Small intestine (tissue), 7 donors: ENCODE measurements at regions not wholly inside any gene's neighbourhood (a gene's known extent, or its start where the extent isn't known, plus 50 kb on each side); places are given as distances from the start of the nearest gene placed in this dataset.
"Not testable (repeated sequence)": the region's sequence is repeated elsewhere in the genome, so short reads cannot be mapped to it uniquely, and the experiment has no call there.

Experiments
- DNase-seq, 2 donors: peaks; one replicate each; pipeline versions ENCODE4 v3.0.0 to v3.0.0-alpha.2; 2013
- FAIRE-seq: peaks from 2 replicates; lab custom pipeline; 2012; peaks lifted over from hg19 to GRCh38; lab: Jason Lieb, UNC
- H3K27ac ChIP-seq, 3 donors: one replicate each; pipeline ENCODE4 v1.5.1; 2013; ENCODE audit warnings: low read length in 2 of 3, mild to moderate bottlenecking in 2 of 3, control low read depth in 1 of 3, inconsistent platforms in 1 of 3, low read depth in 1 of 3, moderate library complexity in 1 of 3
- H3K27me3 ChIP-seq, 3 donors: one replicate each; pipeline ENCODE4 v1.6.1; 2013; ENCODE audit warnings: low read length in 3 of 3, inconsistent platforms in 1 of 3; ENCODE audit not compliant: control insufficient read depth in 3 of 3, insufficient read depth in 3 of 3
- H3K36me3 ChIP-seq, 3 donors: one replicate each; pipeline ENCODE4 v1.6.1; 2013; ENCODE audit warnings: low read length in 3 of 3, inconsistent platforms in 1 of 3, low read depth in 1 of 3, mild to moderate bottlenecking in 1 of 3, moderate library complexity in 1 of 3; ENCODE audit not compliant: control insufficient read depth in 3 of 3, insufficient read depth in 2 of 3
- H3K4me1 ChIP-seq, 3 donors: one replicate each; pipeline ENCODE4 v1.6.1; 2013; ENCODE audit warnings: low read length in 2 of 3, inconsistent platforms in 1 of 3, low read depth in 1 of 3, mild to moderate bottlenecking in 1 of 3, moderate library complexity in 1 of 3; ENCODE audit not compliant: control insufficient read depth in 3 of 3, insufficient read depth in 2 of 3
- H3K4me3 ChIP-seq, 3 donors: one replicate each; pipeline ENCODE4 v1.5.1; 2013; ENCODE audit warnings: low read length in 3 of 3, control low read depth in 1 of 3, inconsistent platforms in 1 of 3, low read depth in 1 of 3, mild to moderate bottlenecking in 1 of 3, moderate library complexity in 1 of 3
- H3K9me3 ChIP-seq, 2 donors: one replicate each; pipeline ENCODE4 v1.6.1; 2013; ENCODE audit warnings: low read depth in 1 of 2, low read length in 1 of 2; ENCODE audit not compliant: control insufficient read depth in 2 of 2, insufficient read depth in 1 of 2
- WGBS, 3 donors: extraction: QIAGEN DNeasy Blood & Tissue Kit; methylation state at CpG; one replicate each; pipeline ENCODE4 v1.1.7; 2013; 5-methylcytosine and 5-hydroxymethylcytosine counted together
- donor health status: healthy with polysubstance abuse.
- donor health status: control.
- donor health status: control.
- donor health status: Bipolar disorder and iron deficiency.
- donor health status: healthy.

- peaks cover 0 to 6% (median 0%) of the 10 kb centered on the region in 3 donors for H3K36me3 ChIP-seq
- H3K27ac ChIP-seq: no peak overlapping the region
- FAIRE-seq (no peak), DNase-seq (peak; percentile 24 to 79)
- 72 to 95% (median 93%) methylated on average over 1 of the region's 1 CpG for WGBS, 3 donors
- no peaks in the 10 kb centered on the region for H3K27me3 ChIP-seq
- H3K4me3 ChIP-seq: no peak overlapping the region
- H3K4me1 ChIP-seq: peaks cover 0 to 4% (median 0%) of the 10 kb centered on the region in 3 donors
- peaks cover 0 to 7% of the 10 kb centered on the region in 2 donors for H3K9me3 ChIP-seq
These were observed 123.1 kb downstream of the PLCE1 start for GRCh38 chr10:94116848-94117247.

- H3K9me3 ChIP-seq: peaks cover 0 to 7% of the 10 kb centered on the region in 2 donors
- H3K4me1 ChIP-seq: peaks cover 0 to 16% (median 0%) of the 10 kb centered on the region in 3 donors
- FAIRE-seq: no peak
- no peak for DNase-seq
- no peaks in the 10 kb centered on the region for H3K27me3 ChIP-seq
- H3K27ac ChIP-seq: peak overlapping the region in 1 of 3 donors; percentile 39
- H3K4me3 ChIP-seq: no peak overlapping the region
- H3K36me3 ChIP-seq: peaks cover 0 to 4% (median 0%) of the 10 kb centered on the region in 3 donors
- WGBS, 3 donors: 77 to 83% (median 83%) methylated on average over 2 of the region's 2 CpGs
These were observed 128.5 kb downstream of the PLCE1 start for GRCh38 chr10:94122211-94122610.

- Histone ChIP-seq H3K27me3 (no peaks in the 10 kb centered on the region), H3K27ac (peak overlapping the region in 1 of 3 donors; percentile 39), H3K4me3 (no peak overlapping the region), H3K4me1 (peaks cover 0 to 15% (median 0%) of the 10 kb centered on the region in 3 donors), H3K9me3 (peaks cover 0 to 3% of the 10 kb centered on the region in 2 donors), H3K36me3 (peaks cover 0 to 2% (median 0%) of the 10 kb centered on the region in 3 donors)
- WGBS, 3 donors: 62 to 76% (median 69%) methylated on average over 9 of the region's 9 CpGs
- DNase-seq (no peak), FAIRE-seq (no peak)
These were observed 129.7 kb downstream of the PLCE1 start for GRCh38 chr10:94123258-94123995.

- FAIRE-seq, H3K36me3 ChIP-seq, H3K9me3 ChIP-seq, H3K27me3 ChIP-seq, H3K27ac ChIP-seq, DNase-seq, H3K4me3 ChIP-seq: not testable (repeated sequence)
- WGBS, 3 donors: 53 to 72% (median 58%) methylated on average over 2 of the region's 2 CpGs
- peaks cover 0 to 15% (median 0%) of the 10 kb centered on the region in 3 donors for H3K4me1 ChIP-seq
These were observed 130.4 kb downstream of the PLCE1 start for GRCh38 chr10:94124147-94124546.

GRCh38 chr10:94125268-94125667, 131.5 kb downstream of the PLCE1 start:
- DNase-seq, FAIRE-seq, H3K36me3 ChIP-seq, H3K4me3 ChIP-seq, H3K27me3 ChIP-seq, H3K27ac ChIP-seq, H3K9me3 ChIP-seq: not testable (repeated sequence)
- WGBS, 3 donors: 88 to 93% (median 91%) methylated on average over 8 of the region's 8 CpGs
- peaks cover 0 to 15% (median 0%) of the 10 kb centered on the region in 3 donors for H3K4me1 ChIP-seq

GRCh38 chr10:94125856-94126255, 132.1 kb downstream of the PLCE1 start:
- Histone ChIP-seq H3K4me1 (peaks cover 0 to 15% (median 0%) of the 10 kb centered on the region in 3 donors), H3K9me3 (no peaks in the 10 kb centered on the region), H3K4me3 (no peak overlapping the region), H3K27ac (no peak overlapping the region), H3K36me3 (no peaks in the 10 kb centered on the region), H3K27me3 (no peaks in the 10 kb centered on the region)
- FAIRE-seq (no peak), DNase-seq (no peak)

- no peaks in the 10 kb centered on the region for H3K27me3 ChIP-seq
- H3K4me1 ChIP-seq: no peaks in the 10 kb centered on the region
- no peaks in the 10 kb centered on the region for H3K9me3 ChIP-seq
- DNase-seq (no peak), FAIRE-seq (no peak)
- H3K4me3 ChIP-seq: no peak overlapping the region
- H3K27ac ChIP-seq: no peak overlapping the region
- WGBS, 3 donors: 91 to 96% (median 92%) methylated on average over 2 of the region's 2 CpGs
- H3K36me3 ChIP-seq: peaks cover 0 to 12% (median 0%) of the 10 kb centered on the region in 3 donors
These were observed 135.8 kb downstream of the PLCE1 start for GRCh38 chr10:94129393-94130130.

GRCh38 chr10:94131885-94132284, 138.2 kb downstream of the PLCE1 start:
- FAIRE-seq: no peak

More at GRCh38 chr10:94131885-94132284, 138.2 kb downstream of the PLCE1 start:
- H3K36me3 ChIP-seq: peaks cover 0 to 12% (median 0%) of the 10 kb centered on the region in 3 donors
- no peaks in the 10 kb centered on the region for H3K9me3 ChIP-seq
- peak in 1 of 2 donors; percentile 4 for DNase-seq
- H3K27ac ChIP-seq: no peak overlapping the region
- 54 to 74% (median 70%) methylated on average over 3 of the region's 3 CpGs for WGBS, 3 donors
- H3K27me3 ChIP-seq: no peaks in the 10 kb centered on the region
- H3K4me3 ChIP-seq: no peak overlapping the region
- no peaks in the 10 kb centered on the region for H3K4me1 ChIP-seq
